GM23248 (cell line): ENCODE measurements at regions not wholly inside any gene's neighbourhood (a gene's known extent, or its start where the extent isn't known, plus 50 kb on each side); places are given as distances from the start of the nearest gene placed in this dataset.

Source experiments
- EZH2 ChIP-seq: fragments of 200-600 bp; sonication (generic); IDR thresholded peaks from 2 replicates; pipeline ENCODE4 v1.6.1; 2018; ENCODE audit warnings: antibody characterized with exemption, mild to moderate bottlenecking; ENCODE audit not compliant: insufficient read depth, poor library complexity, severe bottlenecking
- EZH2phosphoT487 ChIP-seq: fragments of 200-600 bp; sonication (generic); IDR thresholded peaks from 2 replicates; pipeline ENCODE4 v1.6.1; 2018; ENCODE audit warnings: antibody characterized with exemption, moderate library complexity, mild to moderate bottlenecking, low read depth; ENCODE audit not compliant: insufficient read depth

DNA sequence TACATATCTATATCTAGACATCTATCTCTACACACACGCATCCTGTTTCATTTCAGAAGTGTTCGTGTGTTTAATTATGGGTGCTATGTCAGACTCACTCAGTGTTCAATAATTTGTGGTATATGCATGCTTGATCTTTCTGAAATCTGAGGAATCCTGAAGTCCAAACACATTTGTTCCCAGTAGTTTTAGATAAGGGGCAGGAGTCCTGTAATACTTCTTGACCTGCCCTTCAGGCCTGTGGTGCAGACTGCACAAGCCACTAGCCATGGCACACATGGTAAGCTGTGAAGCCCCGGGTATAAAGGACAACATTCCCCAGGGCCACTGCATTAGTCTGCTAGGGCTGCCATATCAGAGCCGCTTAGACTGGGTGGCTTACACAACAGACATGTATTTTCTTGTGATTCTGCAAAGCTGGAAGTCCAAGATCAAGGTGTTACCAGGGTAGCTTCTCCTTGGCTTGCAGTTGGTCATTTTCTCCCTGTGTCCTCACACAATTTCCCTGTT lies 267.2 kb downstream of the RHOU start:
- no peak for TF ChIP-seq EZH2
- no peak for TF ChIP-seq EZH2phosphoT487
